Body of pancreas (tissue), 4 donors: ENCODE measurements at regions not wholly inside any gene's neighbourhood (a gene's known extent, or its start where the extent isn't known, plus 50 kb on each side); places are given as distances from the start of the nearest gene placed in this dataset.

Experiments
- CTCF ChIP-seq, 7 experiments: fragments of 450-650 bp in 4 of 7; fragments of 200-600 bp in 3 of 7; sonication (generic) in 3 of 7; IDR thresholded peaks; one replicate each; pipeline ENCODE4 v1.5.1; 2016 to 2019; ENCODE audit warnings: antibody characterized with exemption in 7 of 7
- POLR2A ChIP-seq, 3 donors: fragments of 450-650 bp; IDR thresholded peaks; one replicate each; pipeline ENCODE4 v1.6.1; 2016; ENCODE audit warnings: antibody characterized with exemption in 3 of 3, mild to moderate bottlenecking in 2 of 3

DNA sequence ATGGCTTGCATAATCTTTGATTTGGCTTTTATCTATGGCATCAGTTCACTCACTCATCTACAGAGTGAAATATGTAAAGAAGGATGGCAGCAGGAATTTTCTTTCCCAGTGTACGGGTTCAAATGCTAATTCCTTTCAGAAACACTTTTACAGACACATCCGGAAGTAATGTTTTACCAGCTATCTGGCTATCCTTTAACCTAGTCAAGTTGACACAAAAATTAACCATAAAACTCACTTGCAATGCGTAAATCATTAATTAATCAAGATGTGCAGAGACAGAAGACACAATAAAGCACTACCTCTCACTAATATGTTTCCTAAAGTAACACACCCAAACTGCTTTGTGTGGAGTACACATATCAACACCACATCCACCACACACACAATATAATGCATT is 378.9 kb upstream of the ANO3 start:
- TF ChIP-seq CTCF (IDR thresholded peaks at IDR 0.05) (no peak), POLR2A (IDR thresholded peaks at IDR 0.05) (no peak)
